ENCODE measurements at regions not wholly inside any gene's neighbourhood (a gene's known extent, or its start where the extent isn't known, plus 50 kb on each side); places are given as distances from the start of the nearest gene placed in this dataset.
A peak's percentile ranks its signal among the peaks of the same experiment; 100 is the strongest.
"Not testable (repeated sequence)": the region's sequence is repeated elsewhere in the genome, so short reads cannot be mapped to it uniquely, and the experiment has no call there.

DNA sequence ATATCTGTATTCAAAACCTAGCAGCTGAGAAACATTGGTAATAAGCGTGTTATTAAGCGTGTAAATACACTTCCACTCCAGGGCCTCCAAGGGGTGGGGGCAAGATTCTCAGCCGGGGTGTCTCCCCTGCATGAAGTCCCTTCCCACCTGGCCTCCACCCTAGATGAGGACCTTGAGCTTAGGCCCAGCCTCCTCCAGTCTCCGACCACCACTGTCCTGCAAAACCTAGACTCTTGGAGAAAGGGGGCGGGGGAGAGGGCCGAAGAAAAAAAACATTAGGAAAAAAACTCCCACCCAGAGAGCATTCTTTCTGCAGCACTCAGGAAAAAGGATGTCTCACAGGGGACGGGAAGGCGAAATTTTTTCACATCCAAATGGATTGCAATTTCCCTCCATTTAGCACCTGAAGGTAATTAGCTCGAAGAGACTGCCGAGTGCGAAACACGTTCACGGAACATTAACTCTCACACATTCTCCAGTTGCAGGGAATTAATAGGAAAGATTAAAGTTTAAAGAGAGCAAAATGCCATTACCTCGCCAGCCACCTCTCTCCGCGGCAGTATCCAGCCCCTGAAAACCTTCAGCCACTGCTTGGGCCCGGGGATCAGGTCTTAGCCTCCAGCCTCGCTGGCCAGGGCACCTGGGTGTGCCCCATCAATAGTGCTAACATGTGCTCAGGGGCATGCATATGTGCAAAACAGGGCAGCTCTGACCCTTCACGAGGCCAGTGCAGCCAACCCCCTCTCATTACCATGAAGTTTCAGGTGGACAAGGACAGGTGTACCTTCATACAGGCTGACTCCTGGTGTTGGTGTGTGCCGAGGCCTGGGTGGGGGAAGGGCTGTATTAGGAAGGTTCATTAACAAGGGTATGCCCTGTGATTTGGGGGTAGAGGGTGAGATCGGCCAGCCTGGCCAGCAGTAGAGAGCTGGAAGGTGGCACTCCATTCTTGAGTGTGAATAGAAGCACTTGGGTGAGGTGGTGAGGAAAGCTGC lies 77.2 kb downstream of the HIF1AN start:
- DNase-seq, result no peak

DNA sequence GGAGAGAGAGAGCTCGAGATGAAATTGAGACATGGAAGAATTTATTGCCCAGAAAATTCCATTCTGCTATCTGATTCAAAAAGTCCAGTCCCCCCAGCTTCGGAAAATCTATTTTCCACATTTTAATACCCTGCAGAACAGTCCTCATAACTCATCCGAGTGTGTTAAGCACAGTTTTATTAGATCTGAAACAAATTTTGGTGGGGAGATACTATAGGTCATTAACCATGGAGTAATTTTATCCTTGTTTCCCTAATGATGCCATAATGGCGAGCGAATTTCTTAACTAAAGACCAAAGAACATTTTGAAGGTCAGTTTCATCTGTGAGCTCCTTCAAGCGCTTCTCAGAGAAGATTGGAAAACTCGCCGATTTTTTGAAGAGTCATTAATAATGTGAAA lies 78.1 kb downstream of the HIF1AN start:
- DNase-seq, result no peak

DNA sequence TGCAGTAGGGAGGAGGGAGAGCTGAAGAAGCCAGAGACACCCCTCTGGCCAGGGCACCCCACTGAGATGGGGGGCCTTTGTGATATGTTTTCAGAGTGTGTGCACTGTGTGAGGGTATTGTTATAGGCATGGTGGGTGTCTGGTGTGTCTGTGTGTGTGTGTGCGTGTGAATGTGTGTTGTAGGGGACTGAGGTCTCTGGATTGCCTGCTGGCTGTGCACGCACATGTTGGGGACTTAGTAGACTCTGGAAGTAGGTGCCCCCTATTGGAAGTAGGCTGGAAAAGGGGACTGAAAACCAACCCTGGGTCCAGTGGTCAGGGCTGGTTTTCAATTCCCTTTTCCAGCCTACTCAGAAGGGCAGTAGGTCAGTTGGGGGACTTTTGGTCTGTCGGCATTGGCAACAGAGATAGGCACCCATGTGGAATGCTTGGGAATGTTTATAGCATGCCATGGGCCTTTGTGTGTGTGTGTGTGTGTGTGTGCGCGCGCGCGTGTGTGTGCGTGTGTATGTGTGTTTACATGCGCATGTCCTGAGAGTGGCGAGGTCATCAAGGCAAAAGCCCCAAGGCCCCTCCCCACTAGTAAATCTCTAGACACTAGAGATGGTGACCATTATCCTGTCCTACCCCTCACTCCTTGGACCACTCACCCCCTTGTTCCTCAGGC lies 78.8 kb downstream of the HIF1AN start:
- no peak for DNase-seq

DNA sequence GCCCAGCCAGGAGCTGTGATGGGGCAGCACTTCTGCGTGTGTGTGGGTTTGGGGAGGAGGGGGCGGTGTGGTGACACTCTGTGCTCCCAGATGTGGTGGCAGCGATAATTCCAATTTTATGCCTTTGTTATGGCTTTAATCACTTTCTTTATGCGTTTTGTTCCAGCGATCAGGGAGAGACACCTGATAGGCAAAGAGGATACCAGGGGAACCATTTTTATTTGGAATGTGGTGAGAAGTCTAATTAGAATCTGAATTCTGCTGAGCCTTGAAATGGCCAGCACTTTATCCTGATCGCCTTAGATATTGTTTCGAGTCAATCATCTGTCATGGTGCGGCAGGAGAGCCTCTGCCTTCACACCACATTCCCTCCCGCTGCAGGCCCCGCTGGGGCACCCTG lies 79.5 kb downstream of the HIF1AN start:
- DNase-seq, result no peak

DNA sequence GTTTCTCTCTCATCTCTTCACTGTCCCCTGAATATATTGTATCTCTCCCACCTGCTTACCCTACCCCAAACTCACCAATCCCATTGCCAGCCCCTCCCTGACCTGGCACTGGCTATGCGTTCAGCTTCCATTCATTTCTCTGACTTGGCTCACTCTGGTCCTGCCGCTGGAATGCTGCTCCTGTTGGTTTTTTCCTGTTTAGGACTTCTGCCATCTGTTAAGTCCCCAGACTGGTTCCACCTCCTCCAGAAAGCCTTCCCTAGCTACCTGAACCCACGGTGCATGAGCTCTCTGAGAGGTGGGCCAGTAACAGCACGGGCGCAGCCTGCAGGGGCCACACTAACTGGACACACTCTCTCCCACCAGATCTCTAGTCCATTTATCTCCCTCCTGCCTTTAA lies 80.2 kb downstream of the HIF1AN start:
- no peak for DNase-seq

DNA sequence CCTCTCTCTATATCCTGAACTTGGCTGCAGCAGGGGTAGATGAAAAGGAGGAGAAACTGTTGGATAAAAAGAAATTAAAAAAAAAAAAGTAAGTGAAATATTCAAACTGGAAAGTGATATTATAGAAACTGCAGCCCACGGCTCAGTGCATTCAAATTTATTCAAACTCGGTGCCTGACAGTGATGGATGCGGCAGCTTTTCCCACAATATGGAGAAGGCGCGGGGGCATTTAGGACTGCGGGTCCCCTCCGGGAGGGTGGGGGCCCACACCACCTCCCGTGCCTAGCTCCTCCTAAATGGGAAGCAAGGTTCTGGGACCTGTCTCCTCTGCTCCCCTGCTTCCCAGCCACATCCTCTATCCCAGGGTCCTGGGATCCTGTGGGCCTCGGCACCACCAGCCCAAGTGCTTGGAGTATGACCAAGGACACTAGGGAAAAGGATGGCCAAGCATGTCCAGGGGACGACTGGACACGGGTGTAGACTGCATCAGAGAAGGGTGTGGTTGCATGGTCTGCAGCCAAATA lies 82.4 kb downstream of the HIF1AN start:
- no peak for DNase-seq

DNA sequence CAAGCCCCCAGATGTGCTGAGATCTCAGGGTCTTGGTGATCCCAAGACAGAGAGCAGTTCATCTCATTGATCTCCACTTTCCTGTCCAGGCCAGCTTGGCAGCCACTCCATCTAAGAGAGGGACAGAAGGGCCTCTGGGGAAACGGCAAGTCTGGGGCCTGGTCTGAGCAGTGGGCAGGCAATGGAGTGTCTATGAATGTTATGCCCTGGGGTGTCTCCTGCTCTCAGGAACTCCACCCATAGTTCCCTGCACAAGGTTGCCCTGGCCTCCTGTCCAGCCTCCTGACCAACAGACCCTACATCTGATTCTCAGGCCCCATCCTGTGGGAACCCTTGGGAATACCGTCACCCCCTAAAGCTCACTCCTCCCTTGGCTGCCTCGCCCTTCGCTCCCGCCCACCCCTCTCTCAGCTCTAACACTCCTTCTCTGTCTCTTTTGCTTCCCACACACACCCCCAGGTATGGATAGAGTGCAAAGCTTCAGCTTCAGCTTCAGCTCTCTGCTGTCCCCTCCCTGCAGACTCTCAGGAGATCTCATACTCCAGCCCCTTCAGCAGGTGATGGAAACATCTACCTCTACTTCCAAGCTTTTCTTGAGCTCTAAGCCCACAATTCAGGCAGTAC lies 83.0 kb downstream of the HIF1AN start:
- DNase-seq, result no peak

DNA sequence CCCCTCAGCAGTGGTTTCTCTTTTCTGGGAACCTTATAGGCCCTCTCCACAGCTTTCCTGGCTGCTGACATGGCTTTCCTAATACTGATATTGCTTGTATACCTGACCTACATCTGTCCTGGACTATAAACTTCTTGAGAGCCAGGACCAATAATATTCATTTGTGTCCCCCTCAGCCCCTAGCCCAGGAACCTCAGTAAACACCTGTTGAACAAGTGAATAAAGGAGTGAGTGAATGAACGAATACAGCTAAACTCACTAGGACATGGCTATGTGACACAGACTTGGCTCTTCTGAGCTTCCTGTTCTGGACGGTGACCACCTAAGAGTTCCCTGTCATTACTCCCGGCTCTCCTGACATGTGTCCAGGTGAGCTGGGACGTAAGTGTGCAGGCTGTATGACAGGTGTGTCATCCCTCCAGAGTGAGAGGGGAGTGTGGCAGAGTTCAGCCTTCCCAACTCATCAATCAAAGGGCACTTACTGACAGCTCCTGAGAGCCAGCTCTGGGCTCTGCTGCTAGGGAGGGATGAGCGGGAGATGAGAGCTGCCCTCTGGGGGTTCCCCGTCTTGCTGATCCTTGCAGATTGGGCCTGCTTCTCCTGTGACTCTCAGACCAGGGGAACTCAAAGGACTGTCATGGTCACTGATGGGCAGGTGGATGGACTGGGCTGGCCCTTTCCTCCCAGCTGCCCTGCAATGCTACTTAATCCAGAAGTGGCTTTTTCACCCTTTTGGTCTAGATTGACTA lies 84.5 kb downstream of the HIF1AN start:
- no peak for DNase-seq

DNA sequence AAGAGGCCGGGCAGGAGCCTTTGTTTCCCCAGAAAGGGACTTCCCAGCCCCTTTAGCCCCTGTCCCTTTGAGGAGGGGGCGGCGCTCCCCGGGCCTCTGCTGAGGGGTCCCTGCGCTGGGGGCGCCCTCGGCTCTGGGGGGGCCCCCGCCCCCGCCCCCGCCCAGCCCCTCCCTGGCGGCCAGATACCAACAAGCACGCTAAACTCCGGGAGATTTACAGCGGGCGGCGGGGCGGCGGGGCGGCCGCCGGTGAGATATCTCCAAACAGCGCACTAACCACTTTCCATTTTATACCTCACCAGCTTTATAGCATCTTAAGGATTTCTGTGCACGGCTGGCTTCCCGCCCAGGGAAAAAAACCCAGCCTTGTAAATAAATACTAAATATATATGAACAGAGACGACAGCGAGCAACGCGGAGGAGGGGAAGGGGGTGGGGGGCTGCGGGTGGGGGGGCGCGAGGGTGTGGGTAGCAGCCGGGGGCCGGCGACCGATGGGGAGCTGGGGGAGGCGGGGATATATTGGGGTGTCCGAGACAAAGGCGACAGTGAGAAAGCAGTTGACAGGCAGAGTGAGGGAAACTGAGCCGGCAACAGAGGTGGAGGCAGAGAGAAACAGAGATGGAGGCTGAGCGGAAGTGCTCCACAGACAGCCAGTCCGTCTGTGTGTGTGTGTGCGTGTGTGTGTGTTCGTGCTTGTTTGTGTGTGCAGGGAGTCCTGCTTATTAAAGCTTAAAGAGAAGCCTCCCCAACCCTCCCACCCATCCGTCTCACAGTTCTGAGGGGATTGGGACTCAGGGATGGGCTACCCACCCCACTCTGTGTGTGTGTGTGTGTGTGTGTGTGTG lies 85.8 kb downstream of the HIF1AN start:
- DNase-seq, result peak in 1 of 4 experiments; percentile 27

DNA sequence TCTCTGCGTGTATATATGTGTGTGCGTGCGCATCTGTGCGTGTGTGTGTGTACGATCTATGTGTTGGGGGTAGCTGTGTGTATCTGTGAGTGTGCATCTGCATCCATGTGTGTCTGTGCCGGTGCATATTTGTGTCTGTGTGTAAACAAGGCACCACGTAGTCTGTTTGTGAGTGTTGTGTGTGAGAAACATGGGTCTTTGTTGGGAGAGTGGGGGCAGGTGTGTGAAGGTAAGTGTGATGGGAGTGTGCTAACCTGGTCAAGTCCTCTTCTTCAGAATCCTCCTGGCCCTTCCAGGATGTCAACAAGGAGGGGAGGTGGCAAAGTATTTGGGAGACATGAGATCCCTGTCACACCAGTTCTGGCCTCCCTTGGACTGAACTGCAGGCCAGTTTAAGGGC lies 87.2 kb downstream of the HIF1AN start:
- DNase-seq, result no peak

DNA sequence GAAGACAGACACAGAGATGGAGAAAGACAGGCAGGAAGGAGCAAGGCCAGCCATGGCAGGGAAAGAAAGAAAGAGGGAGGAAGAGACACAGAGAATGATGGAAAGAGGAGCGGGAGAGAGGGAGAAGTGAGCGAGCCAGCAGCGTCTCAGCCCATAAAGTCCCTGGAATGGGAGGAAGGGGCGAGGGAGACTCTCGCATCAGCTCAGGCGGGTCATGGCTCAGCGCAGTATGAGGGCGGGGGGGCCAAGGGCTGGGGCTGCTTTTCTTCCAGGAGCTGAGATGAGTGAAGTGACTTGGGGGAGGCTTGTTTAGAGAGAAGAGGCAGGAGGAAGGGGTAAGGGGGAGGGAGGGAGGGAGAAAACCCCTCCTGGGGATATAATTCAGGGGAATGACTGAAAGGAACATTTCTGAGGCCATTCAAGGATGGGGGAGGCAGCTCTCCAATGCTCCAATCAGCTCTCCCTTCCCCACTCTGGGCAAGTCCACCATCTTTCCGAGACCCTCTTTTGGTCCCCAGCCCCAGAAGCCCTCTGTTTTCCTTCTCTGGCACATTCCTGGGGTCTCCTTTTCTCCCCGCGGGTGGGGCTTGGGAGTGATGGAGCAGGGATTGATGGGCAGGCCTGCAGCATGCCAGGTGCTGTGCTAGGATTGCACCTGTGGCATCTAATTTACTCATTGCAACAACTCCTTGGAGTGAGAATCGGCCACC lies 87.9 kb downstream of the HIF1AN start:
- DNase-seq, result no peak

DNA sequence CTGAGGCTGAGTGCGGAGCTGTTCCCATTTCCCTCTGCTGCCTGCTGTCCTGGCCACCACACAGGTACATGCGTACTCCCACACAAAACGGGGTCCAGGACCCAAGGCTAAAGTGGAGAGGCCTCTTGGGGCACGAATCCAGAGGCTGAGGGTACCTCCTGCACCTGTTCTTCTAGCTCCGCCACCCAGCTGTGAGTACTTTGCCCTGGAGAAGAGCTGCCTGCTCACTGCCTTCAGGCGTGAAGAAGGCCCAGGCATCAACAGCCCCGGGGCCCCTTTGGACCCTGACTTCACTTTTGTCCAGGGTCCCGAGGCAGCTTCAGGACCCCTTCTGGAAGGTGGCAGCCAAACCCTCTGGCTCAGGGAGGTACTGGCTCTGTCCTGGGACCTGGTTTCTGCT lies 88.6 kb downstream of the HIF1AN start:
- DNase-seq, result no peak

DNA sequence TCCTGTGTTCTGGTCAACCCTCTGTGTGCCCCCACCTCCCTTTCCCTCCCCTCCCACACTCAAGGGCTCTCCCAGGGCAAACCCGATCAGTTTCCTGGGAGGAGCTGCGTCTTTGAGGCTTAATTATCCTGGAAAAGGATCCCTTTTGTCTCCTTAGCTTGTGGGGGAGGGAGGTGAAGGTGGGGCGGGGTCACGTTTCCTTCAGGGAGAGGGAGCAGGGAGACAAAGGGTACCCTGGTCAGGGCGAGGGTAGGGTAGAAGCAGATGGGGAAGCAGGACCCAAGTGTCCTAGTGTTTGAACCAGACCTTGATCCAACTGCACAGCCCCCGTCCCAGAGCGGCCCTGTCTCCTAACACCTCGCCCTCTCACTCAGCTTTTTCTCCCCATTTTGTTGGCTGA lies 90.1 kb downstream of the HIF1AN start:
- DNase-seq, result no peak

DNA sequence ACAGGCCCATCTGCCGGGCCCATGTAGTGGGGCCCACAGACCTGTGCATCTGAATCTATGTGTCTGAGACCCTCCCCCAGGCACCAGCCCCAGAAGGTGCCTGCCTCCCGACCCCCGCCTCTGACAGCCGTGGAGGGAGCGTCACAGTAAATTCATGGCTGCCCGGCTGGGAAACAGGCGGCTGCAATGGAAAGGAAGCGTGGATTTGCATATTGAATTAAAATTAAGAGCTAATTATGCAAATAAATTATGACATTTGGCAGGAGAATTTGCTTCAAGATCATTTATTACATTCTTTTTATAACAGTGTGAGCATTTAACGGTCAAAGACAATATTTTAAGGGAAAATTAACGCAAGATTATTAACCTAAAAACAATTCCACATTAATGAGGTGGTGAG lies 92.3 kb downstream of the HIF1AN start:
- DNase-seq, result no peak

DNA sequence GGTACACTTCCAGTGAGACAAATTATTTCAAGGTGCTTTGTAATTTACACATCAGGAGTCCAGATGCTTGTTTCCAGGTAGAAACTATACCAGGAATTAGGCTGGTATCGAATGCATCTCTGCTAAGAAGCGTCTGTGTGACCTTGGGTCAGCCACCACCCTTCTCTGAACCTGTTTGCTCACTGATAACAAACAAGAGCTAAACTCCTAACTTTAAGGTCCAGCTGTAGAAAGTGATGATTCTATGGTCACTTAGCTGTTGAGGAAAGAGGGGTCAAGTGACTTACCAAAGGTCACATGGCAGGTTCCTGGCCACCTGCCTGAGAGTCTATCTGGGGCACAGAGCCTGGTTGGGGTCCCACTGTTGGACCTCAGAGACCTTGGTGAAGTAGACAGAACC lies 95.4 kb downstream of the HIF1AN start:
- no peak for DNase-seq

DNA sequence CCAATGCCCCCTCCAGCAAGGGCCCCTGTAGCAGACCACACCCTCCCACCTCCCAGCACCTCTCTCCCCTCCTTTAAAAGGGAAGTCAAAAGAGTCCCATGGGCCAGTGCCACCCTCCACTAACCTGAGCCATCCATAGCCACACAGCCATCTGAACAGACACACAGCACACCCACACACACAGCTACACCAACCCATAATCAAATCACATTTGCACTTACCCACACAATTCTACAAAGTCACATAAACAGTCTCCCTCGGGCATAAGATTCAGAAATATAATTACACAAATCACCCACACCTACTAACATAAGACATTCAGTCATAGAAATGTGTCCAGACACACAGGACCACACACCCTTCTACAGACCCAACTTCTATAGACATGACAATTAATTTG lies 96.3 kb downstream of the HIF1AN start:
- no peak for DNase-seq

DNA sequence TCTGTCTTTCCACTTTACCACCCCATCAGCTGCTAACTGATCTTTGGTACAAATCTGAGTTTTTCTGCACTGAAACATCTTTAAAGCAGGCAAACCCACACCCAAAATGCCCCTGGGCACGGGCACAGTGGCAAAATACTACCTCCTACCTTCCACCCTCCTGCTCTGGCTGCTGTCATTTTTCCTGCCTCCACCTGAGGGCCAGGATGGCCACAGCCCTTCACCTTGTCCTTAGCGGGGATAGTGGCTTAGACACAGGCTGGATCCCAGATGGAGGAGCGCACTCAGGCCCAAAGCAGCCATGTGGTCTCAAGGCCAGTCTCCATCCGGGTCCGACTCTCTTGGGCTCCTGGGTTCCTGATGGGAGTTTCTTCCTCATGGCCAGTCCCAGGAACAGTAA lies 98.3 kb downstream of the HIF1AN start:
- DNase-seq, result no peak

DNA sequence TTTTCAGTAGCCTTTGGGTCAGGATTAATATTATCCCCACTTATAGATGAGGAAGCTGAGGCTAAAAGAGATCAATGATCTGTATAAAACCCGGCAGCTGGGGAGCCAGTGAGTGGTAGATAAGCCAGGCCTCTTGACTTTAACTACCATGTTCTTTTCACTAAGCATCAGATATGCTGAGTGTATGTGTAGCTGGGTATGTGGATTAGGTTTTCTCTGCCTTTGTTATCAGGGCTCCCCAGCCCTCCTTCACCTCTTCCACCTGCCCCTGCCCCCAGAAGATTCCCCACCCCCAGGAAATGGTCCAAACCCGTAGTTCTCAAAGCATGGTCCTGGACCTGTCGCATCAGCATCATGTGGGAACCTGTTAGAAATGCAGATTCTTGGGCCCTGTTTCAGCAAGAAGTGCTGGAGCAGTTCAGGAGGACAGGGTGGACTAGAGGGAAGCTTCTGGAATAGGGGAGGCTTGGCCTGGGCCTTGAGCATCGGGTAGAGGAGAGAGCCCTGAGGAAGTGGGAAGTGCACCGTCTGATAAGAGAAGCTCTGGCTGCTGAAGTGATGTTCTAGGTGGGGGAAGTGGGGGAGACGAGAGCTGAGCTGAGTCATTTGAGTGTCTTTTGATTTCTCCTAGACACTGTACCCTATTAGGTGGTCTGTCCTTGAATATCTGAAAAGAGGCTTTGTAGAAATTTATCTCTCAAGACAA lies 101.3 kb downstream of the HIF1AN start:
- DNase-seq, result no peak

DNA sequence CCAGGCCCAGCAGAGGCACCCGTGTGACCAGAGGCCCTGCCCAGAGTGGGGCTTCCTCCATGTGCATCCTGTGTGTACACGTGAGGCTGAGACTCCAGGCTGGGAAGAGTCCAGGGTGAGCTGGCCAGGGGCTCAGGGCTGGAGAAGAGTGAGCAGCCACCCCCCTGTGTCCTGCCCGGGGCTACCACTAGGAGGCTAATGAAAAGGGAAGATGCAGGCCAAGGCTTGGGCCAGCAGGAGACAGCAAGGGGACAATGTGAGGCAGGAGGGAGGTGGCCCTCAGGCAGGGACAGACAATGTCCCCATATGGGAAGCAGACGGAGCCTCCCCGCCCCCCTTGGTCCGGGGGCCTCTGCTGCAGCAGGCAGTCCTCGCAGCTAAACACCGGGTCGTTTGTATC lies 102.0 kb downstream of the HIF1AN start:
- DNase-seq, result no peak

DNA sequence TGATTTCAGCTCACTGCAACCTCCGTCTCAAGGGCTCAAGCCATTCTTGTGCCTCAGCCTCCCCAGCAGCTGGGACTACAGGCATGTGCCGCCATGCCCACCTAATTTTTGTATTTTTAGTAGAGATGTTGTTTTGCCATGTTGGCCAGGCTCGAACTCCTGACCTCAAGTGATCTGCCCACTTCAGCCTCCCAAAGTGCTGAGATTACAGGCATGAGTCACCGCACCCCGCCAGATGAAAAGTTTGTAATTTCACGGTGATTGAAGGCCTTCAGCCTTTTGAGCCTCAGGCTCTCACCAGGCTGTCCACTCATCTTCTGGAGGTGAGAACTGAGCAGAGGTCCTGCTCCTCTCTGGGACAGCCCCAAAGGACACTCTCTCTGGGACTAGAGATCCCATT lies 103.2 kb downstream of the HIF1AN start:
- not testable (repeated sequence) for DNase-seq

Data from activated naive CD4-positive, alpha-beta T cell (primary cell).